ENCODE measurements at regions not wholly inside any gene's neighbourhood (a gene's known extent, or its start where the extent isn't known, plus 50 kb on each side); places are given as distances from the start of the nearest gene placed in this dataset.

- no peak for TF ChIP-seq CTCF (conservative IDR thresholded peaks at IDR 0.05)
- no peak for TF ChIP-seq ZFX (IDR thresholded peaks at IDR 0.05)
Measured at GRCh38 chr20:60254901-60255411, 296.7 kb downstream of the CDH26 start.
